Spinal cord (tissue), 9 donors: ENCODE measurements at regions not wholly inside any gene's neighbourhood (a gene's known extent, or its start where the extent isn't known, plus 50 kb on each side); places are given as distances from the start of the nearest gene placed in this dataset.
"Not testable (repeated sequence)": the region's sequence is repeated elsewhere in the genome, so short reads cannot be mapped to it uniquely, and the experiment has no call there.

ENCODE experiments used
- DNase-seq, 6 donors: peaks; one replicate each; pipeline versions ENCODE4 v3.0.0 to v3.0.0-alpha.2; 2013 to 2015; ENCODE audit warnings: low spot score in 6 of 6, low read depth in 4 of 6
- H3K27ac ChIP-seq: one replicate; pipeline ENCODE4 v1.5.1; 2013; ENCODE audit warnings: low read depth, low read length, control low read depth
- H3K27me3 ChIP-seq: one replicate; pipeline ENCODE4 v1.6.1; 2013; ENCODE audit warnings: low read length; ENCODE audit not compliant: control insufficient read depth, insufficient read depth
- H3K36me3 ChIP-seq: one replicate; pipeline ENCODE4 v1.6.1; 2013; ENCODE audit warnings: low read length; ENCODE audit not compliant: control insufficient read depth, insufficient read depth
- H3K4me1 ChIP-seq: one replicate; pipeline ENCODE4 v1.6.1; 2013; ENCODE audit warnings: low read length; ENCODE audit not compliant: control insufficient read depth, insufficient read depth
- H3K4me3 ChIP-seq: one replicate; pipeline ENCODE4 v1.5.1; 2013; ENCODE audit warnings: low read depth, low read length, control low read depth
- H3K9me3 ChIP-seq: one replicate; pipeline ENCODE4 v1.6.1; 2013; ENCODE audit warnings: low read length; ENCODE audit not compliant: control insufficient read depth, insufficient read depth
- WGBS: methylation state at CpG from one replicate; pipeline ENCODE4 v1.1.5; 2013; ENCODE audit warnings: missing lambda C conversion rate; ENCODE audit not compliant: insufficient coverage; 5-methylcytosine and 5-hydroxymethylcytosine counted together
- donor health status: healthy.

GRCh38 chr2:33907866-33908265 lies 308.8 kb upstream of the FAM98A start:
- Histone ChIP-seq H3K9me3 (peaks cover 1% of the 10 kb centered on the region), H3K4me3 (no peak overlapping the region), H3K4me1 (no peaks in the 10 kb centered on the region), H3K27me3 (no peaks in the 10 kb centered on the region), H3K27ac (no peak overlapping the region), H3K36me3 (no peaks in the 10 kb centered on the region)
- 100% methylated on average over 1 of the region's 2 CpGs for WGBS
- no peak for DNase-seq

GRCh38 chr2:33906129-33906528 lies 307.0 kb upstream of the FAM98A start:
- WGBS, result 100% methylated on average over 1 of the region's 1 CpG
- not testable (repeated sequence) for H3K4me1 ChIP-seq, DNase-seq

GRCh38 chr2:33904801-33905200 lies 305.7 kb upstream of the FAM98A start:
- 100% methylated on average over 1 of the region's 4 CpGs for WGBS

More at GRCh38 chr2:33906129-33906528, 307.0 kb upstream of the FAM98A start:
- H3K27me3 ChIP-seq, H3K4me3 ChIP-seq, H3K36me3 ChIP-seq, H3K27ac ChIP-seq, H3K9me3 ChIP-seq: not testable (repeated sequence)

DNA sequence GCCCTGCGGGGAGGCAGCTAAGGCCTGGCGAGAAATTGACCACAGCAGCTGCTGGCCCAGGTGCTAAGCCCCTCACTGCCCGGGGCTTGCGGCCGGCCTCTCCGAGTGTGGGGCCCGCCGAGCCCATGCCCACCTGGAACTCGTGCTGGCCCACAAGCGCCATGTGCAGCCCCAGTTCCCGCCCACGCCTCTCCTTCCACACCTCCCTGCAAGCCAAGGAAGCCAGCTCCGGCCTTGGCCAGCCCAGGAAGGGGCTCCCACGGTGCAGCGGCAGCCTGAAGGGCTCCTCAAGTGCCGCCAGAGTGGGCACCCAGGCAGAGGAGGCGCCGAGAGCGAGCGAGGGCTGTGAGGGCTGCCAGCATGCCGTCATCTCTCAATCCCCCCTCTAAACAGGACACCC lies 304.6 kb upstream of the FAM98A start:
- H3K36me3 ChIP-seq, result no peaks in the 10 kb centered on the region
- H3K4me1 ChIP-seq, result no peaks in the 10 kb centered on the region
- no peak overlapping the region for H3K27ac ChIP-seq
- H3K4me3 ChIP-seq, result no peak overlapping the region
- peaks cover 1% of the 10 kb centered on the region for H3K9me3 ChIP-seq
- WGBS, result 98% methylated on average over 15 of the region's 21 CpGs
- DNase-seq, result no peak
- H3K27me3 ChIP-seq, result no peaks in the 10 kb centered on the region

More at GRCh38 chr2:33904801-33905200, 305.7 kb upstream of the FAM98A start:
- peaks cover 1% of the 10 kb centered on the region for H3K9me3 ChIP-seq
- H3K27ac ChIP-seq, result no peak overlapping the region
- no peaks in the 10 kb centered on the region for H3K27me3 ChIP-seq
- H3K36me3 ChIP-seq, result no peaks in the 10 kb centered on the region
- no peak for DNase-seq
- H3K4me3 ChIP-seq, result no peak overlapping the region
- H3K4me1 ChIP-seq, result no peaks in the 10 kb centered on the region

DNA sequence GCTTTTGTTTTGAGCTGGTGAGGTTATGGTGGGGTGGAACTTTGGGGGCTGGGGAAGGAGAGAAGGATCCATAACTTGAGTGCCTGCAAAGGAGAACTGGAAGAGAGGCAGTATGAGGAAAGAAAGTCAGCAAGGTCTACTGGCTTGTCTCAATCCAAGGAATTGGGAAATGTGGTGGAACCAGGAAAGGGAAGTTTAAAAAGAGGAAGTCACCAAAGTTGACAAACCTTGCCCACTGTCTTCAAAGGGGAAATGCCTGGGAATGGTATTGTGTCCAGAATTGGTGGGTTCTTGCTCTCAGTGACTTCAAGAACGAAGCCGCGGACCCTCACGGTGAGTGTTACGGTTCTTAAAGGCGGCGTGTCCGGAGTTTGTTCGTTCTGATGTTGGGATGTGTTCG lies 304.1 kb upstream of the FAM98A start:
- no peak overlapping the region for H3K27ac ChIP-seq
- H3K4me1 ChIP-seq, result no peaks in the 10 kb centered on the region
- H3K9me3 ChIP-seq, result peaks cover 1% of the 10 kb centered on the region
- WGBS, result 98% methylated on average over 10 of the region's 10 CpGs
- DNase-seq, result no peak
- no peaks in the 10 kb centered on the region for H3K36me3 ChIP-seq
- no peaks in the 10 kb centered on the region for H3K27me3 ChIP-seq
- no peak overlapping the region for H3K4me3 ChIP-seq

DNA sequence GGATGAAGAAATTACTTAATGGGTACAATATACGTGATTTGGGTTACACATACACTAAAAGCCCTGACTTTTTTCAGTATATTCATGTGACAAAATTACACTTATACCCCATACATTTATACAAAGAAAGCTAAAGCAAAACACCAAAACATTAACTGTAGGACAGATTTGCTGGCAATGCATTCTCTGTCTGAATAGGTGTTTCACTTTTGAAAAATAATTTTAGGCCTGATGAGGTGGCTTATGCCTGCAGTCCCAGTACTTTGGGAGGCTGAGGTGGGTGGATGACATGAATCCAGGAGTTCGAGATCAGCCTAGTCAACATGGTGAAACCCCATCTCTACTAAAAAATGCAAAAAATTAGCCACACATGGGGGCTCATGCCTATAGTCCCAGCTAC lies 301.5 kb upstream of the FAM98A start:
- Histone ChIP-seq H3K36me3 (no peaks in the 10 kb centered on the region), H3K27me3 (no peaks in the 10 kb centered on the region), H3K27ac (no peak overlapping the region), H3K4me3 (no peak overlapping the region), H3K9me3 (peaks cover 1% of the 10 kb centered on the region), H3K4me1 (no peaks in the 10 kb centered on the region)
- DNase-seq, result no peak
- no CpG with 5 or more reads among the region's 2 CpGs for WGBS

DNA sequence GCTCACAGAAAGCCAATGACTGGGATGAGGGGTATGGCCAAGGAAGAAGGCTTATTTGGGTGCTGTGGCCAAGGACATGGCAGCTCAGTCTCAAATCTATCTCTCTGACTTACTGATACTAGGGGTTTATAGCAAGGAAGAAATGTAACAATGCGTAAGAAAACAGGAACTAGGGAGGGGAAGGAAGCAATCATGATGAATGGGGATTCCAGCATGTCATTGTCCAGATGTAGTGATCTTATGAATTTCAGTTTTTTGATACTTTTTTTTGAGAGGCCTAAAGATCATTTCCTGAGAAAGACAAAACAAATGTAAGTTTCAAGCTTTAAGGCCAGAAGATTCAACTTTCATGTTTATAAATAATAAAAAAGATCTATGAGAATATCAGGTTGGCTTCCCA lies 298.6 kb upstream of the FAM98A start:
- Histone ChIP-seq H3K27ac (no peak overlapping the region), H3K4me1 (no peaks in the 10 kb centered on the region), H3K27me3 (no peaks in the 10 kb centered on the region), H3K9me3 (no peaks in the 10 kb centered on the region), H3K4me3 (no peak overlapping the region), H3K36me3 (no peaks in the 10 kb centered on the region)
- DNase-seq, result no peak
- 83% methylated on average over 1 of the region's 1 CpG for WGBS

DNA sequence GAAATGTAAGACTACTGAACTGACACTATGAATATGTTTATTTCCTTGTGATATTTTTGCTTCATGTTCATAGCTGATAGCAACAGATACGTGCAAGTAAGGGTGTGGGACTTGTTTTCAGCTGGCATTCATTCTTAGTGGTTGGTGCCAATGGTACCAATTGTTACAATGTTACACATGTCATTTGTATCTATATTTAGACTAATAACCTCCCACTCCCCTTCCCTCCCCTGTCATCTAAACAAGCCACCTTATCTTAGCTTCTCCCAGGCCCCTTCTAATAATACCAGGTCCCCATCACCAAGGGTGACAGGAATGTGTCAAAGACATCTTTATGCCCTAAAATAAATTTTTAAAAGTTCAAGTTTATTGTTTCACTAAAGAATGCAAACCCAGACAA lies 294.7 kb upstream of the FAM98A start:
- H3K27me3 ChIP-seq, result no peaks in the 10 kb centered on the region
- H3K36me3 ChIP-seq, result no peaks in the 10 kb centered on the region
- no CpG with 5 or more reads among the region's 1 CpG for WGBS
- no peak overlapping the region for H3K4me3 ChIP-seq
- H3K9me3 ChIP-seq, result no peaks in the 10 kb centered on the region
- no peak for DNase-seq
- H3K4me1 ChIP-seq, result no peaks in the 10 kb centered on the region
- no peak overlapping the region for H3K27ac ChIP-seq

DNA sequence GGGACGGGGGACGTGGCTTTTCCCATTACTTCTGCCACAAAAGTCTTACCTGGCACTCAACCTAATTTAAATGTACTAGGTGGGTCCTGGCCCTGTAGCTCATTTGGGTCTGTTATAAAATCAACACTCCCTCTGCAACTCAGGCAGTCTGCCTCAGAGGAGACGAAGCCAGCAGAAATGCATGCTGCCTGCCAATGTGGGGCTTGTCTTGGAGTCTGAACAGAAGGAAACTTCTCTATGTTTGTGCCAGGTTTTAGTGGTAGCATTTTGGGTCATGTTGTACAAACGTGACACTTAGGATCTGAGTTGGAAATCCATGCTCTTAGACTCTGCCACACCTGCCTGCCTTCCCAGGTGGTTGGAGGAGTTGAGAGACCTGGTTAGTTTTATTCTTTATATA lies 292.5 kb upstream of the FAM98A start:
- Histone ChIP-seq H3K27ac (no peak overlapping the region), H3K27me3 (no peaks in the 10 kb centered on the region), H3K36me3 (no peaks in the 10 kb centered on the region), H3K4me3 (no peak overlapping the region), H3K4me1 (no peaks in the 10 kb centered on the region), H3K9me3 (no peaks in the 10 kb centered on the region)
- DNase-seq, result peak in 1 of 6 donors; percentile 89
- no CpG with 5 or more reads among the region's 4 CpGs for WGBS

DNA sequence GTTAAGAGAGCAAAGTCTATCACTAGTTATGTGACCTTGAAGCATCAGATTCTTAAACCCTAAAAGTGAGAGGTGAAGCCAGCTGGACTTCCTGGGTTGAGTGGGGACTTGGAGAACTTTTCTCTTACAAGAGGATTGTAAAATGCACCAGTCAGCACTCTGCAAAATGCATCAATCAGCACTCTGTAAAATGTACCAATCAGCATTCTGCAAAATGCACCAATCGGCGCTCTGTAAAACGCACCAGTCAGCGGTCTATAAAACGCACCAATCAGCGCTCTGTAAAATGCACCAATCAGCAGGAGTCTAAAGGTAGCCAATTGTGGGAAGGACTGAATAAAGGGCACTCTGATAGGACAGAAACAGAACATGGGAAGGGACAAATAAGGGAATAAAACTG lies 291.6 kb upstream of the FAM98A start:
- Histone ChIP-seq H3K4me1 (no peaks in the 10 kb centered on the region), H3K36me3 (no peaks in the 10 kb centered on the region), H3K9me3 (no peaks in the 10 kb centered on the region), H3K4me3 (no peak overlapping the region), H3K27ac (no peak overlapping the region), H3K27me3 (no peaks in the 10 kb centered on the region)
- WGBS, result 100% methylated on average over 6 of the region's 6 CpGs
- DNase-seq, result no peak
